ENCODE measurements at regions not wholly inside any gene's neighbourhood (a gene's known extent, or its start where the extent isn't known, plus 50 kb on each side); places are given as distances from the start of the nearest gene placed in this dataset.

GRCh38 chr7:21054427-21055112 lies 267.9 kb upstream of the SP8 start:
- Histone ChIP-seq H3K4me3 (ENCODE audit: low read depth, low read length) (no peak overlapping the region), H3K27me3 (ENCODE audit: control insufficient read depth, insufficient read depth, low read length) (no peaks in the 10 kb centered on the region), H3K36me3 (ENCODE audit: control insufficient read depth, insufficient read depth, low read length) (no peaks in the 10 kb centered on the region)
- no peak for DNase-seq (ENCODE audit: low read depth)
- TF ChIP-seq, protein P1, sequence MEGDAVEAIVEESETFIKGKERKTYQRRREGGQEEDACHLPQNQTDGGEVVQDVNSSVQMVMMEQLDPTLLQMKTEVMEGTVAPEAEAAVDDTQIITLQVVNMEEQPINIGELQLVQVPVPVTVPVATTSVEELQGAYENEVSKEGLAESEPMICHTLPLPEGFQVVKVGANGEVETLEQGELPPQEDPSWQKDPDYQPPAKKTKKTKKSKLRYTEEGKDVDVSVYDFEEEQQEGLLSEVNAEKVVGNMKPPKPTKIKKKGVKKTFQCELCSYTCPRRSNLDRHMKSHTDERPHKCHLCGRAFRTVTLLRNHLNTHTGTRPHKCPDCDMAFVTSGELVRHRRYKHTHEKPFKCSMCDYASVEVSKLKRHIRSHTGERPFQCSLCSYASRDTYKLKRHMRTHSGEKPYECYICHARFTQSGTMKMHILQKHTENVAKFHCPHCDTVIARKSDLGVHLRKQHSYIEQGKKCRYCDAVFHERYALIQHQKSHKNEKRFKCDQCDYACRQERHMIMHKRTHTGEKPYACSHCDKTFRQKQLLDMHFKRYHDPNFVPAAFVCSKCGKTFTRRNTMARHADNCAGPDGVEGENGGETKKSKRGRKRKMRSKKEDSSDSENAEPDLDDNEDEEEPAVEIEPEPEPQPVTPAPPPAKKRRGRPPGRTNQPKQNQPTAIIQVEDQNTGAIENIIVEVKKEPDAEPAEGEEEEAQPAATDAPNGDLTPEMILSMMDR (IDR thresholded peaks at IDR 0.05; ENCODE audit: insufficient read depth, low read length, poor library complexity, severe bottlenecking): no peak

- Histone ChIP-seq H3K36me3 (ENCODE audit: control insufficient read depth, insufficient read depth, low read length) (no peaks in the 10 kb centered on the region), H3K27me3 (ENCODE audit: control insufficient read depth, insufficient read depth, low read length) (no peaks in the 10 kb centered on the region), H3K4me3 (ENCODE audit: low read depth, low read length) (no peak overlapping the region)
- DNase-seq (ENCODE audit: low read depth): no peak
- TF ChIP-seq, protein P1 (IDR thresholded peaks at IDR 0.05; ENCODE audit: insufficient read depth, low read length, poor library complexity, severe bottlenecking): no peak
Measured at GRCh38 chr7:21059069-21059468, 272.4 kb upstream of the SP8 start.

DNA sequence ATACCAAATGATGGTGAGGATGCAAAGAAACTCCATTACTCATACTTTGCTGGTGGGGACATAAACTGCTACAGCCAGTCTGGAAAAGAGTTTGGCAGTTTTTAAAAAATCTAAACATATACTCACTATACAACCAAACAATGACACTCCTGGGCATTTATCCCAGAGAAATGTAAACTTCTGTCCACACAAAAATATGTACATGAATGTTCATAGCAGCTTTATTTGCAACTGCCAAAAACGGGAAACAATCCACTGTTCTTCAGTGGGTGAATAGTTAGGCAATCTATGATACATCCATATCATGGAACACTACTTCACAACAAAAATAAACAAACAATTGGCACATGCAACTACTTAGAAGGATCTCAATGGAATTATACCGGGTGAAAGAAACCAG lies 276.4 kb upstream of the SP8 start:
- no peaks in the 10 kb centered on the region for H3K36me3 ChIP-seq (ENCODE audit: control insufficient read depth, insufficient read depth, low read length)
- H3K4me3 ChIP-seq (ENCODE audit: low read depth, low read length): no peak overlapping the region
- no peak for DNase-seq (ENCODE audit: low read depth)
- H3K27me3 ChIP-seq (ENCODE audit: control insufficient read depth, insufficient read depth, low read length): no peaks in the 10 kb centered on the region
- TF ChIP-seq, protein P1 (IDR thresholded peaks at IDR 0.05; ENCODE audit: insufficient read depth, low read length, poor library complexity, severe bottlenecking): no peak

DNA sequence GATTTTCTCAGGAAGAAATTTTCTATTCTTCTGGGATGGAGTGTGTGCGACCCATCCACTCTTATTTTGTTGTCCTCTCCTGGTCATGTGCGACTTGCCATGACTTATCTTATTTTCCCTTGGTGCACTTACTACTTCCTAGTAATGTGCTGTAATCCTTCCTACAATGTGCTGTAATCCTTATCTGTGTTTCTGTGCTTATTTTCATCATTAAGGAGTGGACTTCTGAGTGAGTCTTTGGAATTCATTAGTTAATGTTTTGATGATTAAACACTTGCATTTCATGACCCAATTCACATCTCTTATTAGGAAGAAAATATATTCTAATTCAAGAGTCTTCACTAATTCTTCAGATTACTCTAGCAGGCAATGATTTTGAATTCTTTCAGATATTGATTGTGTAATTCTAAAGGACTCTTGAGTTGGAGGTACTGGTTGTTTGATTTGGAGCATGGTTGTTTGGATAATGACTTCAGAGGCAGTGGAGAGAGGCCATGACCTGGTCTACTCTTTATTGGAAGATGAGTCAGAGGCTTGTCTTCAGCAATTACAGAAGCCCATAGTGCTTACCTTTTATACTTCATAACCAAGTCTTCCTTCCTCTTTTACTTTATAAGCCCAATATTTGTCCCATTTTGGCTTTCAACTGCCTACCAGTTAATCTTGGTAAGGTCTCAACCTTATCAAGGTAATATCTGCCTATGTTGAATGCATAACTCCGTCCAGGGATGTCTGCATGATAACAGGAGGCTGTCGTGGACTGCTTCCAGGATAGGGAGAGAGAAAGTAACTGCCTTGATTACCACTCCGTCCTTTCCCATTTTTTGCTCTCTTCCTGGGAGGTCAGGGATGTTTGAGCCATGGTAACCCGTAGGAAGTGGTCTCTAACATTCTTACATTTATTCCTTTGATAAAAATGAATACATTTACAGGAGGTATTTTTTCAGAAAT lies 278.3 kb upstream of the SP8 start:
- H3K4me3 ChIP-seq (ENCODE audit: low read depth, low read length): no peak overlapping the region

DNA sequence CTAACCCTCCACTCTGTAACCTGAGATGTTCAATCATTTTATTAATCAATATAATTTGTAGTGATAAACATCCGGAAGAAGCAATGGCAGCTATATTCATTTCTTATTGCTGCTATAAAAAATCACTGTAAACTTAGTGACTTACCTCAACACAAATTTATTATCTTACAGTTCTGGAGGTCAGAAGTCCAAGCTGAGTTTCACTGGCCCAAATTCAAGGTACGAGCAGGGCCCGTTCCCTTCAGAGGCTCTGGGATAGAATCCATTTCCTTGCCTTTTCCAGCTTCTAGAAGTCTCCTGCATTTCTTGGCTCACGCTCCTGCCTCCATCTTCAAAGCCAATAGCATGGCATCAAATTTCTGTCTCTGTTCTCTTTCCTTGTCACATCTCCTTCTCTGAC lies 279.5 kb upstream of the SP8 start:
- Histone ChIP-seq H3K27me3 (ENCODE audit: control insufficient read depth, insufficient read depth, low read length) (no peaks in the 10 kb centered on the region), H3K36me3 (ENCODE audit: control insufficient read depth, insufficient read depth, low read length) (no peaks in the 10 kb centered on the region), H3K4me3 (ENCODE audit: low read depth, low read length) (no peak overlapping the region)
- TF ChIP-seq, protein P1 (IDR thresholded peaks at IDR 0.05; ENCODE audit: insufficient read depth, low read length, poor library complexity, severe bottlenecking): no peak
- DNase-seq (ENCODE audit: low read depth): no peak

More for the DNA sequence above, 278.3 kb upstream of the SP8 start:
- TF ChIP-seq, protein P1 (IDR thresholded peaks at IDR 0.05; ENCODE audit: insufficient read depth, low read length, poor library complexity, severe bottlenecking): no peak
- Histone ChIP-seq H3K36me3 (ENCODE audit: control insufficient read depth, insufficient read depth, low read length) (no peaks in the 10 kb centered on the region), H3K27me3 (ENCODE audit: control insufficient read depth, insufficient read depth, low read length) (no peaks in the 10 kb centered on the region)
- no peak for DNase-seq (ENCODE audit: low read depth)
